Panc1 (cell line): ENCODE measurements at regions not wholly inside any gene's neighbourhood (a gene's known extent, or its start where the extent isn't known, plus 50 kb on each side); places are given as distances from the start of the nearest gene placed in this dataset.

Experiments
- ATAC-seq: fragments of 200-7000 bp; cut with Tn5 transposase; 2 replicates; pipeline ENCODE4 v1.9.1; 2020; ENCODE audit warnings: mild to moderate bottlenecking, moderate library complexity
- BruUV-seq: library from RNA; stranded (reverse); fragments of 400-500 nt; replicated peaks from 2 replicates; lab custom pipeline; 2021; lab: Mats Ljungman, UMichigan
- CTCF ChIA-PET: fragments of 300-600 bp; sonication (Branson Sonifier 250); formaldehyde crosslinking; loops from one replicate; lab custom pipeline; 2022; ENCODE audit warnings: antibody characterized with exemption; lab: Charles Lee
- POLR2A ChIA-PET: fragments of 300-600 bp; sonication (Branson Sonifier 250); formaldehyde crosslinking; loops from one replicate; lab custom pipeline; 2022; ENCODE audit warnings: antibody characterized with exemption; lab: Charles Lee
- DNase-seq: peaks from one replicate; pipeline ENCODE4 v3.0.0-alpha.2; 2010; ENCODE audit warnings: low read depth, low spot score
- H3K27ac ChIP-seq: 2 replicates; pipeline ENCODE4 v1.5.1; 2011; ENCODE audit warnings: mild to moderate bottlenecking, low read length, inconsistent platforms
- H3K27me3 ChIP-seq: fragments of 200-500 bp; sonication (Bioruptor generic); 2 replicates; pipeline ENCODE4 v1.6.0; 2014; ENCODE audit warnings: low read length, inconsistent platforms; ENCODE audit not compliant: control insufficient read depth, insufficient read depth
- H3K36me3 ChIP-seq: fragments of 200-500 bp; sonication (Bioruptor generic); 2 replicates; pipeline ENCODE4 v1.5.1; 2014; ENCODE audit warnings: inconsistent platforms, mild to moderate bottlenecking, low read length, moderate library complexity; ENCODE audit not compliant: control insufficient read depth, insufficient read depth
- H3K4me1 ChIP-seq: 2 replicates; pipeline ENCODE4 v1.5.1; 2011; ENCODE audit warnings: inconsistent platforms, mild to moderate bottlenecking, low read length, moderate library complexity; ENCODE audit not compliant: control insufficient read depth, insufficient read depth
- H3K4me3 ChIP-seq, 2 experiments: 2 replicates each; pipeline ENCODE4 v1.5.1; 2011 to 2012; ENCODE audit warnings: low read depth in 2 of 2, low read length in 2 of 2, mild to moderate bottlenecking in 2 of 2, inconsistent platforms in 1 of 2, moderate library complexity in 1 of 2
- H3K9me3 ChIP-seq: fragments of 200-500 bp; sonication (Bioruptor generic); 2 replicates; pipeline ENCODE4 v1.5.1; 2014; ENCODE audit warnings: low read depth, mild to moderate bottlenecking, inconsistent platforms, low read length, moderate library complexity; ENCODE audit not compliant: control insufficient read depth, insufficient read depth
- CTCF ChIP-seq: fragments of 450-650 bp; IDR thresholded peaks from 2 replicates; pipeline ENCODE4 v1.5.1; 2017; ENCODE audit warnings: mild to moderate bottlenecking
- POLR2AphosphoS5 ChIP-seq: IDR thresholded peaks from 2 replicates; pipeline ENCODE4 v1.6.1; 2012; ENCODE audit warnings: mild to moderate bottlenecking, low read depth, low read length, moderate library complexity
- REST ChIP-seq, 2 experiments: IDR thresholded peaks; 2 replicates each; pipeline ENCODE4 v1.6.1; 2011 to 2012; ENCODE audit warnings: low read depth in 2 of 2, control low read depth in 1 of 2, low read length in 1 of 2, mild to moderate bottlenecking in 1 of 2, moderate library complexity in 1 of 2; ENCODE audit not compliant: insufficient read depth in 1 of 2
- SIN3A ChIP-seq: IDR thresholded peaks from 2 replicates; pipeline ENCODE4 v1.6.1; 2012; ENCODE audit warnings: low read depth, mild to moderate bottlenecking, low read length, moderate library complexity, borderline replicate concordance; ENCODE audit not compliant: insufficient read depth
- TCF7L2 ChIP-seq: IDR thresholded peaks from 2 replicates; pipeline ENCODE4 v1.6.1; 2011; ENCODE audit warnings: mild to moderate bottlenecking, low read depth, low read length, inconsistent platforms
- in situ Hi-C: cut with HindIII; loops from 2 replicates; pipeline ENCODE4 v1.10.0; 2016; ENCODE audit warnings: low sequenced_read_pairs, low pct_unique_long_range_greater_than_20kb
- intact Hi-C: fragments of 100-400 bp; cut with micrococcal nuclease; formaldehyde crosslinking; loops from one replicate; pipeline ENCODE4 v1.10.0; 2022; ENCODE audit not compliant: unreplicated experiment

GRCh38 chr7:20861468-20861867, 74.8 kb upstream of the SP8 start:
- ATAC-seq: no peak
- no peaks in the 10 kb centered on the region for H3K36me3 ChIP-seq
- no TSS peak for BruUV-seq
- POLR2A ChIA-PET: no interaction called here
- CTCF ChIA-PET: no interaction called here
- H3K4me3 ChIP-seq: no peak overlapping the region
- TF ChIP-seq SIN3A: no peak
- TF ChIP-seq TCF7L2: no peak
- no peak for TF ChIP-seq POLR2AphosphoS5
- TF ChIP-seq REST (IDR thresholded peaks at IDR 0.05; ENCODE audit: insufficient read depth in 1 of 2, low read depth in 2 of 2, low read length in 1 of 2): no peak
- no peak for TF ChIP-seq CTCF
- no peaks in the 10 kb centered on the region for H3K27me3 ChIP-seq
- in situ Hi-C loops (no loop called here), intact Hi-C loops (no loop called here)
- no peak overlapping the region for H3K27ac ChIP-seq
- no peaks in the 10 kb centered on the region for H3K9me3 ChIP-seq
- H3K4me1 ChIP-seq: no peaks in the 10 kb centered on the region
- no peak for DNase-seq

GRCh38 chr7:20862554-20862953, 75.9 kb upstream of the SP8 start:
- ATAC-seq (no peak), DNase-seq (no peak)
- in situ Hi-C loops (no loop called here), intact Hi-C loops (no loop called here)
- TF ChIP-seq POLR2AphosphoS5 (no peak), REST (IDR thresholded peaks at IDR 0.05; ENCODE audit: insufficient read depth in 1 of 2, low read depth in 2 of 2, low read length in 1 of 2) (no peak), TCF7L2 (no peak), SIN3A (no peak), CTCF (no peak)
- POLR2A ChIA-PET: no interaction called here
- CTCF ChIA-PET: interaction anchor here (1.3 kb wide), 1 partner anchor 10 kb away, joined by 3 read pairs; no protein-coding TSS in a partner anchor
- Histone ChIP-seq H3K36me3 (no peaks in the 10 kb centered on the region), H3K4me1 (no peaks in the 10 kb centered on the region), H3K9me3 (no peaks in the 10 kb centered on the region), H3K4me3 (no peak overlapping the region), H3K27ac (no peak overlapping the region), H3K27me3 (no peaks in the 10 kb centered on the region)
- BruUV-seq: no TSS peak
